GM21723 (cell line): ENCODE measurements at regions not wholly inside any gene's neighbourhood (a gene's known extent, or its start where the extent isn't known, plus 50 kb on each side); places are given as distances from the start of the nearest gene placed in this dataset.

Experiments
- ATAC-seq: cut with Tn5 transposase; IDR thresholded peaks from one replicate; pipeline ENCODE4 v1.9.1; 2021; ENCODE audit warnings: mild to moderate bottlenecking, moderate library complexity; ENCODE audit not compliant: unreplicated experiment

DNA sequence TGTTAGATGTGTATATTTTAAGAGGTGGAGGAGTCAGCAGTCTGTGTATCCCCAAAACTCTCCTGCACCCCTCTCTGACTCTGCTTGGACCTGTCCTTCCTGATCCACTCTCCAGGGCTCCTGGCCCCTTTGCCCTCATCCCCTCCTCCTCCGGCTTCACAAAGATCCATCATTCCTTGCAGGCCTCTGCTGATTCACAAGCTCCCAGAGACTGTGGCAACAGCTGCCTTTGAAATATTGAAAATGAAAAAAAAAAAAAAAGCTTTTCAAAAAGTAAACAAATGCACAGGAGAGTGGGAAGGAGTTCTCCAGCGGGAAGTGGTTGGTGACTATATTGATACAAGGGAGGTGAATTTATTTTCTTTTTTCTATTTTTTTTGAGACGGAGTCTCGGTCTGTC lies 330.2 kb upstream of the SULF2 start:
- no peak for ATAC-seq

DNA sequence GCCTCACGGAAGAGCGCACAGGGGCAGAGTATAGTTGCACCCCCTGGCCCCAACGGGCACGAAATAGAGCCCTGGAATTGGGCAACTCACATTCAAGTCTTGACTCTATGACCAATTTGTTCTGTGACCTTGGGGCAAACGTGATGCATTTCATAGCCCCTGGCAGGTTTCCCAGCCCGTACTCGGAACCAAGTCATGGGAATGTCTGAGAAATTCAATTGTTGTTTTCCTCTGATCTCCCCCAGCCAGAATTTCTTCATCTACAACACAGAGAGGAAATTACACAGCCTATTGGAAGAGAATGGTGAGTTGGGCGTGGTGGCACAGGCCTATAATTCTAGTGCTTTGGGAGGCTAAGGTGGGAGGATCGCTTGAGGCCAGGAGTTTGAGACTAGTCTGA lies 322.3 kb upstream of the SULF2 start:
- no peak for ATAC-seq

- ATAC-seq: no peak
Measured at GRCh38 chr20:48106428-48106827, 321.1 kb upstream of the SULF2 start.

DNA sequence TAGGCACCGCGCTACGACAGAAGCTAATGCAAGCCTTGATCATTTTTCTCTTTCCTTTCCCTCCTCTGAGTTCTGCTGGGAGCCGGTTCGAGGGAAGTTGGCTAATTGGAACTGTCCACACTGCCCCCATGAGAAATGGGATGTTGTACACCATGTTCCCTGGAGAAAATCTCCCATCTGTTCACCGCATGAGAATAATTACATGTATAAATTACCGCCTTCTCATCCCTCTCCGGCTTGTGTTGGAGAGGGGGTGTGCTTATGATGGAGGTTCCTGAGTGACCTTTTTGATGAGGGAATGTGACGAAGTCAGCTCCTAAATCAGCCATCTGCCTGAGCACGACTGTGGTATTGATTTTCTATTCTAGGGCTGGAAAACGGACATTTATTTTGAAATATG lies 320.2 kb upstream of the SULF2 start:
- no peak for ATAC-seq

DNA sequence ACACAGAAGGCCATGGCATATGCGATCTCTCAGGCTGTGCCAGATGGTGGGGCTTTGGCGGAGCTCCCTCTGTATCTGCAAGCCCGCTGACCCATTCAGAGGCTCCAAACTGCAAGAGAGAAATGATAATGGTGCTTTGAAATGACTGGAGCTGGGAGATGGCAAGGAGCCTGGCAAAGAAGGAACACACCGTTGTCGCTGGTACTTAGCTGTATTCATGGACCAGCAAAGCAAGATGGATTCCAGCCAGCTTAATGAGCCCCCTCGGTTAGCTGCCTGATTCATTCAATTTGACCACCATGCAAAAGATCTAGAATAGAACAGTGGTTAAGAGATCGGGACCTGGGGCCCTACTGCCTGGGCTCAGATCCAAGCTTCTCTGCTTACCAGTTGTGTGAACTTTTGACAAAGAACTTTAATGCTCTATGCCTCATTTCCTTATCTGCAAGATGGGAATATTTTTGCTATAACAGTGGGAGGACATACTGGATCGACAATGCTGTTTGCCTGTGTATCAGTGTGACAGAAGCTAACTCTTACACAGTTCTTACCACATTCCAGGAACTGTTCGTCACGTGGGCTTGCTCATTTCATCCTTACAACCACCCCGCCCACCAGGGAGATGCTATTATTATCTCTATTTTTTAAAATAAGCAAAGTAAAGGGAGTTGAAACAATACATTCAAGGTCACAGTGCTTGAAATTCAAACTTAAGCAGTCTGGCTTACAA lies 317.8 kb upstream of the SULF2 start:
- ATAC-seq: no peak

DNA sequence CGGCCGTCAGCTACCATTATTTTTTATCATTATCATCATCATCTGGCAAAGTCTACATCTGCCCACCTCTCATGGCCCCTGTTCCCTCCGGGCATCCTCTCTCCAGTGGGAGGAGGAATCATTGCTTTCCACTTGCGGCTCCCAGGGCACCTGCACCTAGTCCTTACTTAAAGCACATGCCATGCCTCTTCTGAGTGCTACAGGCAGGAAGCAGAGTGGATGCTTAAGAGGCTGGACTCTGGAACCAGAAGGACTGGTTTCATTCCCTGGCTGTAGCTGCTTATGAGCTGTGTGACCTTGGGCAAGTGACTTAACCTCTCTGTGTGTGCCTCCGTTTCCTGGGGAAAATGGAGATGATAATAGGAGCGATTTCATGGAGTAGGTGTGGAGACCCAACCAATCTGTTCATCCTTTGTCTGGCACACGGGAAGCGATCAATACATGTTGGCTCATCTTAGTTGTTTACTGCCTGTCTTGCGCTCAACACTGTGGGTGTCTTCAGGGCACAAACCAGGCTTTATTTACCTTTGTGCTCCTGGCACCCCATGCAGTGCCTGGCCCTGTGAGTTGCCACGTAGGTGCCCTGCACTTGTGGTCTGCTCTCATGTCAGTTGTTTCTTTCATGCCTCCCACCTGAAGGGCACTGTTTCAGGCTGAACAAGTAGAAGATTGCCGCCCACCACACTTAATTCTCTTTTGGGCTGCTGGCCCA lies 317.0 kb upstream of the SULF2 start:
- ATAC-seq: no peak

- no peak for ATAC-seq
Measured at GRCh38 chr20:48100483-48100882, 315.2 kb upstream of the SULF2 start.

- no peak for ATAC-seq
Measured at GRCh38 chr20:48098866-48099265, 313.6 kb upstream of the SULF2 start.

DNA sequence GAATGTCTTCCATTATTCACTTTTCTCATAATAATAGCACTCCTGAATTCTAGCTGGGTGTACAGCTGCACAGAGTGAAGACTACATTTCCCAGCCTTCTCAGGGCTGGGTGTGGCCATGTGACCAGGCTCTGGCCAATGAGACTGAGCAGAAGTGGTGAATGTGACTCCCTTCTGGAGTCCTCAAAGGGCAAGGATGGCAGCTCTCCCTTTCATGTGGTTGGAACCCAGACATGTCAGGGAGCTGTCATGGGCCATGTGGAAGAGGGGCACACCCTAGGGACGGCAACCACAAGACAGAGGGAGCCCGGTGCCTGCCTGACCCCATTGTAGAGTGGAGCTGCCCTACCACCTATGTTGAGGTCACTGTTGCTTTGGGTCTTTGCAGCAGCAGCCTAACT lies 312.8 kb upstream of the SULF2 start:
- no peak for ATAC-seq

- ATAC-seq: no peak
Measured at GRCh38 chr20:48096957-48097890, 311.9 kb upstream of the SULF2 start.

- no peak for ATAC-seq
Measured at GRCh38 chr20:48096212-48096875, 311.1 kb upstream of the SULF2 start.

DNA sequence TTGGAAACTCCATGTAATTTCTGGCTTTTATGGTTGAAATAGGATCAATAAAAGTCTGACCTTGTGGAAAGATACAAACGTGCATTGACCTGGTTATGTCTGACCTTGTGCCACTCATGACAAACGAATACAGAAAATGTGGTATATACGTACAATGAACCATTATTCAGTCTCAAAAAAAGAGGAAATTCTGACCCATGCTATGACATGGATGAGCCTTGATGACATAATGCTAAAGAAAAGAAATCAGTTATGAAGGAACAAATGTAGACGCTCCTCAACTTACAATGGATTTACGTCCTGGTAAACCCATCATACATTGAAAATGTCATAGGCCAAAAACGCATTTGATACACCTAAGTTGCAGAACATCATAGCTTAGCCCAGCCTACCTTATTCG lies 309.7 kb upstream of the SULF2 start:
- ATAC-seq: no peak

GRCh38 chr20:48094196-48094749 lies 309.0 kb upstream of the SULF2 start:
- no peak for ATAC-seq

DNA sequence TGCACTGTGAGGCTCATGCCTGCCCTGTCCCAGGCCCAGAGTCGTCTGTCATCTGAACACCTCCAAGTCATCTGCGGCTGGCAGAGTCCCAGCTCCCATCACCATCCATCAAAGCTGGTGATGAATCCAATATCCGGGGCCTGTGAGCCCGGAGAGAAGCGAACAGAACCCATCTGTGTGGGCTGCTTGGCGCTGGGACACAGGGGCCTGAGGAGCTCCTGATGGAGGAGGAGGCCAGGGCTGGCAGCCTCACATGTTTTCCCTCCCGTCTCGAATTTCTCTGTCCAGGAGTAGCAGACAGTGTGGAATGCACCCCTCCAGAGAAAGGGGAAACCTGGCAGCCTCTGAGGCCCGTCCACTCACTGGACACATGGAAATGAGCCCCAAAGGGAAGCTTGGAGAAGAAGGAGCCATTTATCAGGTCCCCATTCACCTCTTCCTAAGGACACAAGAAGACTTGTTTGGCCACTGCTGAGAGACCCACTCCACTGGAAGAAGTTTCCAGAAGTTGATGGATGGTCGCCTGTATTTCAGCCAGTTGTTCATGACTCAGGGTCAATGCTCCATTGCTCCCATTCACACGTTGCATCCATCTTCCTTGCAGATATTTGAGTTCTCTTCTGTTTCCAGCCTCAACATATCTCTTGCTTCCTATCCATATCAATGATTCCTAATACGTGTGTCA lies 307.5 kb upstream of the SULF2 start:
- ATAC-seq: no peak

DNA sequence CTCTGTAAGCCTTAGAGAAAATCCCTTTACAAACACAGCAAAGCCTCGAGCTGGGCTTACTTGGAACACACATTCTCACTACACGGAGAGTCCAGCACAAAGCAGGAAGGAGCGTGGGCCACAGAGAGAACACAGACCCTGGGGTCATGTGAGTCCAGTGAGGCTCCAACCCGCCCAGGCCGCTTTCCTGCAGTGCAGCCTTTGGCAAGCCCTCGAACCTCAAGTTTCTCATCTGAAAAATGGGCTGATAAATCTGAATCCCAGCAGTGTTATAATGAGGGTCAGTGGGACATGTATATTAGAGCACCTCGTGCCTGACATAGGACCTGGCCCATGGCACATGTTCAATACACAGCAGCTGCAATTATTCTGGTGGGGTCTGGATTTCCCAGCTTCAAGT lies 305.5 kb upstream of the SULF2 start:
- no peak for ATAC-seq

DNA sequence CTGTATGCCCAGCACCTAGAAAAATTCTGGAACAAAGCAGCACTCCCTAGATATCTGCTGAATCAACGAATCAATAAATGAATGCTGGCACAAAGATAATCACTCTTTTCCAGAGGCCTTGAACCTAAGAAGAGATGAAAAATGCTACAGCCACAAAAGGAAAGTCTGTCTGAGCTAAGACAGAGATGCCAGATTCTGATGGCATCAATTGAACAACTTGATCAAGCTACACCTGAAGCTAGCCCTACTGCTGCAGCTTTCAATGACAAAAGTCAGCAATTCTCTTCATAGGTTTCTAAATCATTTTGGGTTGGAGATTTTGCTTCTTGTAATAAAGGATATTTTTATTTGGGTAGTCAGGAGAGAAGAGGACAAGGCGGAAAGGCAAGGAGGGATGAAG lies 305.0 kb upstream of the SULF2 start:
- no peak for ATAC-seq

- no peak for ATAC-seq
Measured at GRCh38 chr20:48080583-48080982, 295.3 kb upstream of the SULF2 start.

DNA sequence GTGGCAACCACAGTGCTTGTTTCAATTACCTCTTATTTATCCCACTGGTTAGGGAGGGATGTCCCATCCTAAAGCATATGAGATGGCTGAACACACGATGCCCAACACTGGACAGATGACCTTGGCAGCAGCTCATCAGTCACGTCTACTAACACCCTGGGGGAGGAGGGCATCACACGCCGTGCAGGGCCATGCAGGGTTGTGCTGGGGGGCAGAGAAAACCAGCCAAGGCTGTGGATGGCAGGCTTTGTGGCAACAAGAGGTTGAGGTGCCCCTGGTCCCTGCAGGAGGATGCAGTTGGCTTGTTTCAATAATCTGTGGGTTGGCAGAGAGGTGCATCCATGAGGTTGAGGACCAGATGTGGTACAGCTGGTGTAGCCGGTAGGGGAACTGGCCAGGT lies 293.7 kb upstream of the SULF2 start:
- no peak for ATAC-seq

DNA sequence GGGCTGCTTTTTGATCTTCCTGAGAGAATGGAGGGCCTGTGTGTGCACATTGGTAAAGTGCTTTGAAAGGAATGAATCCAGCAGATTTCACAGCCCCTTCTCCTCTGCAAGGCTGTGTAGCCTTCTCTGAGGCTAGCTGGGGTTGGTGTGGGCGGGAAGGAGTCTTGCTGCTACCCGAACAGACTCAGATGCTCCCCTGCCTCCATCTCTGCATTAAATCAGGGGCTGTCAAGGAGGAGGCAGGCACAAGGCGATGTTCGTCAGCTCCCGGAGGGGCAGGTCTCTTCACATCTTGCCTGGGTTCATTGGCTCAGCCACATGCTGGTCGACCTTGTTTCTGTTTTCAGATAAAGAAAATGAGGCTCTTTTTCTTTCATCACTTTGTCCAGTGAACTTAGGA lies 291.5 kb upstream of the SULF2 start:
- no peak for ATAC-seq

DNA sequence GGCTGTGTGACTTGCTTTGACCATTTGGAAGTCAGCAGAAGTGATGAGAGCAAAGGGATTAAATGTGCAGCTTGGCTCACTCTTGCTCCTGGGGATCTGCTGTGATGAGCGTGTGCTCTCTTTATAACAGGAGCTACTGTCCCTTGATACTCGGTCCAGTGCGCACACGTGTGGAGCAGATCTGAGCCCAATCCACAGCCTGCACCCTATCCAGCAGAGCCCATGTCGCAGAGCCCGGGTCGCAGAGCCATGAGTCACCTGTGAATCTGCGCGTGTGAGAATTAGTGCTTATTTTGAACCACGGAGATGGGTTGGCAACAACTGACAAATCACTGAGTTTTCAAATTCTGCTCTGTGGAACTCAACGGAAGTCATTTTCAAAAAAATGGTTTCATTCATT lies 291.0 kb upstream of the SULF2 start:
- no peak for ATAC-seq
